Stomach (tissue), 8 donors: ENCODE measurements at regions not wholly inside any gene's neighbourhood (a gene's known extent, or its start where the extent isn't known, plus 50 kb on each side); places are given as distances from the start of the nearest gene placed in this dataset.

Source experiments
- DNase-seq, 2 donors: peaks; one replicate each; pipeline versions ENCODE4 v3.0.0 to v3.0.0-alpha.2; 2013 to 2019
- H3K27ac ChIP-seq, 5 donors: fragments of 200-600 bp in 4 of 5; sonication (generic) in 4 of 5; one replicate each; pipeline ENCODE4 v1.5.1; 2013 to 2019; ENCODE audit warnings: mild to moderate bottlenecking in 1 of 5, moderate library complexity in 1 of 5
- H3K27me3 ChIP-seq, 3 donors: fragments of 200-600 bp; sonication (generic); one replicate each; pipeline ENCODE4 v1.5.1; 2017 to 2019; ENCODE audit warnings: mixed run types in 1 of 3
- H3K36me3 ChIP-seq, 4 donors: fragments of 200-600 bp; sonication (generic); 1 replicate in 3 of 4; 2 replicates in 1 of 4; pipeline ENCODE4 v1.5.1; 2016 to 2019
- H3K4me1 ChIP-seq, 4 donors: fragments of 200-600 bp; sonication (generic); one replicate each; pipeline ENCODE4 v1.5.1; 2016 to 2019
- H3K4me3 ChIP-seq, 4 donors: fragments of 200-600 bp; sonication (generic) in 3 of 4; one replicate each; pipeline ENCODE4 v1.5.1; 2016 to 2019; ENCODE audit warnings: mild to moderate bottlenecking in 1 of 4
- H3K9me3 ChIP-seq, 4 donors: fragments of 200-600 bp; sonication (generic); one replicate each; pipeline ENCODE4 v1.5.1; 2016 to 2019
- EP300 ChIP-seq: sonication (generic); formaldehyde crosslinking; IDR thresholded peaks from one replicate; pipeline ENCODE4 v1.6.1; 2017; ENCODE audit warnings: antibody characterized with exemption
- POLR2A ChIP-seq, 4 donors: fragments of 450-650 bp; IDR thresholded peaks; one replicate each; pipeline ENCODE4 v1.6.1; 2016; ENCODE audit warnings: antibody characterized with exemption in 4 of 4, control low read depth in 2 of 4, mild to moderate bottlenecking in 1 of 4, moderate library complexity in 1 of 4
- POLR2AphosphoS5 ChIP-seq, 3 donors: sonication (generic); formaldehyde crosslinking; IDR thresholded peaks; one replicate each; pipeline ENCODE4 v1.6.1; 2016; ENCODE audit warnings: antibody characterized with exemption in 3 of 3
- WGBS, 5 donors: extraction: QIAGEN DNeasy Blood & Tissue Kit in 3 of 5; methylation state at CpG; one replicate each; pipeline versions ENCODE4 v1.1.5 to v1.1.7; 2013 to 2018; 5-methylcytosine and 5-hydroxymethylcytosine counted together
- intact Hi-C: fragments of 100-400 bp; cut with DNase I; formaldehyde crosslinking; loops from one replicate; pipeline ENCODE4 v1.15.1; 2023; ENCODE audit warnings: low total_unique reads
- TF ChIP-seq, protein P1 (sequence below), 7 experiments: fragments of 450-650 bp in 4 of 7; fragments of 200-600 bp in 3 of 7; sonication (generic) in 3 of 7; IDR thresholded peaks; one replicate each; pipeline ENCODE4 v1.5.1; 2016 to 2019; ENCODE audit warnings: antibody characterized with exemption in 7 of 7, control low read depth in 2 of 7, mild to moderate bottlenecking in 1 of 7
- donor health status: healthy with polysubstance abuse.
- donor health status: Bipolar disorder and iron deficiency.
- donor health status: healthy.

GRCh38 chr11:8828580-8829361 is 82.2 kb upstream of the AKIP1 start:
- no peaks in the 10 kb centered on the region for H3K27me3 ChIP-seq
- no peak for DNase-seq
- peaks cover 0 to 4% (median 0%) of the 10 kb centered on the region in 4 donors for H3K36me3 ChIP-seq
- TF ChIP-seq, protein P1, sequence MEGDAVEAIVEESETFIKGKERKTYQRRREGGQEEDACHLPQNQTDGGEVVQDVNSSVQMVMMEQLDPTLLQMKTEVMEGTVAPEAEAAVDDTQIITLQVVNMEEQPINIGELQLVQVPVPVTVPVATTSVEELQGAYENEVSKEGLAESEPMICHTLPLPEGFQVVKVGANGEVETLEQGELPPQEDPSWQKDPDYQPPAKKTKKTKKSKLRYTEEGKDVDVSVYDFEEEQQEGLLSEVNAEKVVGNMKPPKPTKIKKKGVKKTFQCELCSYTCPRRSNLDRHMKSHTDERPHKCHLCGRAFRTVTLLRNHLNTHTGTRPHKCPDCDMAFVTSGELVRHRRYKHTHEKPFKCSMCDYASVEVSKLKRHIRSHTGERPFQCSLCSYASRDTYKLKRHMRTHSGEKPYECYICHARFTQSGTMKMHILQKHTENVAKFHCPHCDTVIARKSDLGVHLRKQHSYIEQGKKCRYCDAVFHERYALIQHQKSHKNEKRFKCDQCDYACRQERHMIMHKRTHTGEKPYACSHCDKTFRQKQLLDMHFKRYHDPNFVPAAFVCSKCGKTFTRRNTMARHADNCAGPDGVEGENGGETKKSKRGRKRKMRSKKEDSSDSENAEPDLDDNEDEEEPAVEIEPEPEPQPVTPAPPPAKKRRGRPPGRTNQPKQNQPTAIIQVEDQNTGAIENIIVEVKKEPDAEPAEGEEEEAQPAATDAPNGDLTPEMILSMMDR (IDR thresholded peaks at IDR 0.05), result no peak
- TF ChIP-seq EP300 (no peak), POLR2A (IDR thresholded peaks at IDR 0.05) (no peak), POLR2AphosphoS5 (IDR thresholded peaks at IDR 0.05) (no peak)
- H3K4me3 ChIP-seq, result no peak overlapping the region
- 60 to 90% (median 85%) methylated on average over 11 of the region's 11 CpGs for WGBS, 5 donors
- peak overlapping the region in 2 of 5 donors; percentile 8 to 34 for H3K27ac ChIP-seq
- peaks cover 7 to 32% (median 19%) of the 10 kb centered on the region in 4 donors for H3K4me1 ChIP-seq
- no peaks in the 10 kb centered on the region for H3K9me3 ChIP-seq
- intact Hi-C loops, result no loop called here

DNA sequence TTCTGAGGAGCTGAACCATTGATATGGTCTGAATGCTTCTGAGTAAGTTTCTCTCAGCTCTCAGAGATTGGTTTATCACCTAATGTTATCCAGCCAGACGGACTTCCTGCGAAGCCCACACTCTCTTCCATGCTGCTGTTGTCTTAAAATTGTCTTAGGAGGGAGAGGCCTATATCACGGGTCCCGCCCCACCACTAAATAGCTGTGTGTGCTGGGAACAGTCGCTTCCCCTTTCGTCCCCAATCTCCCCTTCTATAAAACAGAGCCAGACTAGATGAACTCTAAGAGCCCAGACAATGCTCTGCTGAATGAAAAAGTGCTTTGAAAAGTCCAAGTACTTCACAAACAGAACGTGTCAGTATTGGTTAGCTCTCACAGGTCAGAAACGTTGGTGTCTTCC is 81.4 kb upstream of the AKIP1 start:
- Histone ChIP-seq H3K27ac (no peak overlapping the region), H3K9me3 (no peaks in the 10 kb centered on the region), H3K4me1 (peaks cover 7 to 33% (median 20%) of the 10 kb centered on the region in 4 donors), H3K27me3 (no peaks in the 10 kb centered on the region), H3K36me3 (peaks cover 0 to 4% (median 0%) of the 10 kb centered on the region in 4 donors), H3K4me3 (no peak overlapping the region)
- no peak for TF ChIP-seq POLR2AphosphoS5 (IDR thresholded peaks at IDR 0.05)
- TF ChIP-seq, protein P1 (IDR thresholded peaks at IDR 0.05), result no peak
- WGBS, 5 donors, result 87 to 93% (median 90%) methylated on average over 8 of the region's 8 CpGs
- intact Hi-C loops, result no loop called here
- DNase-seq, result no peak

GRCh38 chr11:8830641-8831040 is 80.3 kb upstream of the AKIP1 start:
- H3K9me3 ChIP-seq, result no peaks in the 10 kb centered on the region
- H3K27me3 ChIP-seq, result no peaks in the 10 kb centered on the region
- intact Hi-C loops, result no loop called here
- H3K4me1 ChIP-seq, result peaks cover 7 to 33% (median 20%) of the 10 kb centered on the region in 4 donors
- TF ChIP-seq EP300, result no peak
- TF ChIP-seq, protein P1 (IDR thresholded peaks at IDR 0.05), result no peak
- no peak for TF ChIP-seq POLR2A (IDR thresholded peaks at IDR 0.05)
- TF ChIP-seq POLR2AphosphoS5 (IDR thresholded peaks at IDR 0.05), result no peak
- 84 to 88% (median 87%) methylated on average over 3 of the region's 3 CpGs for WGBS, 5 donors
- no peak overlapping the region for H3K4me3 ChIP-seq
- H3K36me3 ChIP-seq, result peaks cover 0 to 4% (median 0%) of the 10 kb centered on the region in 4 donors
- H3K27ac ChIP-seq, result peak overlapping the region in 1 of 5 donors; percentile 45
- no peak for DNase-seq

- WGBS, 5 donors, result 71 to 81% (median 79%) methylated on average over 9 of the region's 9 CpGs
- peaks cover 7 to 22% (median 19%) of the 10 kb centered on the region in 4 donors for H3K4me1 ChIP-seq
- H3K36me3 ChIP-seq, result peaks cover 0 to 4% (median 0%) of the 10 kb centered on the region in 4 donors
- peak overlapping the region in 3 of 5 donors; percentile 71 to 74 (median 72) for H3K27ac ChIP-seq
- no peak for DNase-seq
- H3K27me3 ChIP-seq, result no peaks in the 10 kb centered on the region
- no peaks in the 10 kb centered on the region for H3K9me3 ChIP-seq
- TF ChIP-seq, protein P1 (IDR thresholded peaks at IDR 0.05), result no peak
- TF ChIP-seq EP300 (no peak), POLR2A (IDR thresholded peaks at IDR 0.05) (no peak), POLR2AphosphoS5 (IDR thresholded peaks at IDR 0.05) (no peak)
- intact Hi-C loops, result no loop called here
- H3K4me3 ChIP-seq, result no peak overlapping the region
Measured at GRCh38 chr11:8831861-8832260, 79.1 kb upstream of the AKIP1 start.
